ENCODE measurements at regions not wholly inside any gene's neighbourhood (a gene's known extent, or its start where the extent isn't known, plus 50 kb on each side); places are given as distances from the start of the nearest gene placed in this dataset.

GRCh38 chr20:57112448-57112847, 154.0 kb downstream of the BMP7 start:
- Mint-ChIP-seq H3K9me3 (no peaks in the 10 kb centered on the region), H3K27ac (no peak overlapping the region), H3K36me3 (no peaks in the 10 kb centered on the region)
- DNase-seq (ENCODE audit: low spot score in 2 of 2), result no peak
- no peak for ATAC-seq

- no peaks in the 10 kb centered on the region for H3K9me3 Mint-ChIP-seq
- no peak for ATAC-seq
- no peak for DNase-seq (ENCODE audit: low spot score in 2 of 2)
- H3K36me3 Mint-ChIP-seq, result no peaks in the 10 kb centered on the region
- no peak overlapping the region for H3K27ac Mint-ChIP-seq
Observed at GRCh38 chr20:57114290-57115005, 152.0 kb downstream of the BMP7 start.

- H3K9me3 Mint-ChIP-seq, result no peaks in the 10 kb centered on the region
- no peak overlapping the region for H3K27ac Mint-ChIP-seq
- DNase-seq (ENCODE audit: low spot score in 2 of 2) (no peak), ATAC-seq (no peak)
- H3K36me3 Mint-ChIP-seq, result no peaks in the 10 kb centered on the region
Observed at GRCh38 chr20:57117296-57117695, 149.1 kb downstream of the BMP7 start.

- DNase-seq (ENCODE audit: low spot score in 2 of 2), result no peak
- no peak overlapping the region for H3K27ac Mint-ChIP-seq
- H3K36me3 Mint-ChIP-seq, result no peaks in the 10 kb centered on the region
- ATAC-seq, result no peak
- H3K9me3 Mint-ChIP-seq, result no peaks in the 10 kb centered on the region
Observed at GRCh38 chr20:57118107-57118769, 148.2 kb downstream of the BMP7 start.
